ENCODE measurements at regions not wholly inside any gene's neighbourhood (a gene's known extent, or its start where the extent isn't known, plus 50 kb on each side); places are given as distances from the start of the nearest gene placed in this dataset.

GRCh38 chr2:67651565-67651964, 254.4 kb downstream of the ETAA1 start:
- H3K27ac Mint-ChIP-seq: no peak overlapping the region
- DNase-seq (ENCODE audit: low spot score in 2 of 2): no peak
- peaks cover 4 to 15% of the 10 kb centered on the region in 2 donors for H3K9me3 Mint-ChIP-seq
- peaks cover 0 to 2% of the 10 kb centered on the region in 2 donors for H3K36me3 Mint-ChIP-seq
- ATAC-seq: no peak

- DNase-seq (ENCODE audit: low spot score in 2 of 2): no peak
- Mint-ChIP-seq H3K27ac (no peak overlapping the region), H3K9me3 (peaks cover 4 to 13% of the 10 kb centered on the region in 2 donors), H3K36me3 (no peaks in the 10 kb centered on the region)
- no peak for ATAC-seq
Measured at GRCh38 chr2:67652679-67653078, 255.5 kb downstream of the ETAA1 start.

- Mint-ChIP-seq H3K9me3 (peaks cover 4 to 13% of the 10 kb centered on the region in 2 donors), H3K27ac (no peak overlapping the region), H3K36me3 (no peaks in the 10 kb centered on the region)
- ATAC-seq (no peak), DNase-seq (ENCODE audit: low spot score in 2 of 2) (no peak)
Measured at GRCh38 chr2:67656875-67657274, 259.7 kb downstream of the ETAA1 start.

- Mint-ChIP-seq H3K36me3 (no peaks in the 10 kb centered on the region), H3K9me3 (peaks cover 4 to 5% of the 10 kb centered on the region in 2 donors), H3K27ac (no peak overlapping the region)
- ATAC-seq (no peak), DNase-seq (ENCODE audit: low spot score in 2 of 2) (no peak)
Measured at GRCh38 chr2:67658820-67659219, 261.7 kb downstream of the ETAA1 start.

DNA sequence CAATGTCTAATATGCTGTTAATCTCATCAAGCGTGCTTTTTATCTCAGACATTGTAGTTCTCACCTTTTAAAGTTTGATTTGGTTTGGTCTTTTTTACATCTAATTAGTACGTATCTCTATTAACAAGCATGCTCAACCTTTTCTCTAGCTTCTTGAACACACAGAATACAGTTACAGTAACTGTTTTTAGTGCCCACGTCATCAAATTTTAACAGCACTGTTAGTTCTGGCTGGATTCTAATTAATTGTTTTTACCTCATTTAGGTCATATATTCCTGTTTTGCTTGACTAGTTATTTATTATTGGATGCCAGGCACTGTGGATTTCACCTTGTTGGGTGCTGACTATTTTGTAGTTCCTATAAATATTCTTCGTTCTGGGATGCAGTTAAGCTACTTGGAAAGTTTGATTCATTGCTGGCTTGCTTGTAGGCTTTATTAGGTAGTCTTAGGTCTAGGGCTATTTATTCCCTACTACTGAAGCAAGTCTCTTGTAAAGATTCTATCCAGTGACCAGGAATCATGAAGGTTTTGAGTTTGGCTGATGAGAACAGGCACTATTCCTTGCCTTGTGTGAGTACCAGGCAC, 263.0 kb downstream of the ETAA1 start:
- ATAC-seq (no peak), DNase-seq (ENCODE audit: low spot score in 2 of 2) (no peak)
- Mint-ChIP-seq H3K36me3 (no peaks in the 10 kb centered on the region), H3K27ac (no peak overlapping the region), H3K9me3 (peaks cover 3% of the 10 kb centered on the region in 2 donors)

- H3K9me3 Mint-ChIP-seq: no peaks in the 10 kb centered on the region
- ATAC-seq (no peak), DNase-seq (ENCODE audit: low spot score in 2 of 2) (no peak)
- H3K27ac Mint-ChIP-seq: no peak overlapping the region
- no peaks in the 10 kb centered on the region for H3K36me3 Mint-ChIP-seq
Measured at GRCh38 chr2:67660871-67661270, 263.7 kb downstream of the ETAA1 start.

- H3K27ac Mint-ChIP-seq: no peak overlapping the region
- no peaks in the 10 kb centered on the region for H3K36me3 Mint-ChIP-seq
- DNase-seq (ENCODE audit: low spot score in 2 of 2) (no peak), ATAC-seq (no peak)
- no peaks in the 10 kb centered on the region for H3K9me3 Mint-ChIP-seq
Measured at GRCh38 chr2:67662222-67662621, 265.1 kb downstream of the ETAA1 start.

- ATAC-seq: no peak
Measured at GRCh38 chr2:67663776-67664175, 266.6 kb downstream of the ETAA1 start.

DNA sequence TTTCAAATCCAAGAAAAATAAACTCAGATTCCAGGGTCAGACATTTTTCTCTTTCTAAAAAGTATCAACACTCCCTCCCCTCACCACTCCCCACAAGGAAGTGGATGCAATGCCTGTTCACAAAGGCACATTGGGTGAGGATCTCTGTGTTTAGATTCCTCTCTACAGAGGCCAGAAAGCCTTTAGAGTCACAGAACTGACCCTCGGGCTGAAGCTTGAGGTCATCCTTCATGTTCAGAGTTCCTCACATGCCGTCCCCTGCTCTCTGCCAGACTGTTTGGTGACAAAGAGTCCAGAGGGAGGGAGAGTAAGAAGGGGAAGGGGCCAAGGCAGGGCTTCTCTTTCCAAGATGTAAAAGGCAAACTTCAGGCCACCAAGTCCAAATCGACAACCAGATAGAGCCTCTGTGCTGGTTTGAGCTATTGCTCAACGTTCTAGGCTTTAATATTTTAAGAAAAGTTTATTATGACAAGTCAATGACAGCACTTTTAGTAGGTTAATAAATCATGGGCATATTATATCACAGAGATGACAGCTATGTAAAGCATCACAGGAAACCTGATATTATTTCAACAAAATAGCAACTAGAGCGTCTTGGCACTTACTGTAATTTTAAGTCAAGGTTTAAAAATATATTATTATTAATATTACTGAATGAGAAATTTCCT, 269.4 kb downstream of the ETAA1 start:
- Mint-ChIP-seq H3K36me3 (no peaks in the 10 kb centered on the region), H3K27ac (no peak overlapping the region), H3K9me3 (no peaks in the 10 kb centered on the region)
- ATAC-seq (no peak), DNase-seq (ENCODE audit: low spot score in 2 of 2) (no peak)

More at GRCh38 chr2:67663776-67664175, 266.6 kb downstream of the ETAA1 start:
- Mint-ChIP-seq H3K9me3 (no peaks in the 10 kb centered on the region), H3K36me3 (no peaks in the 10 kb centered on the region), H3K27ac (no peak overlapping the region)
- no peak for DNase-seq (ENCODE audit: low spot score in 2 of 2)

DNA sequence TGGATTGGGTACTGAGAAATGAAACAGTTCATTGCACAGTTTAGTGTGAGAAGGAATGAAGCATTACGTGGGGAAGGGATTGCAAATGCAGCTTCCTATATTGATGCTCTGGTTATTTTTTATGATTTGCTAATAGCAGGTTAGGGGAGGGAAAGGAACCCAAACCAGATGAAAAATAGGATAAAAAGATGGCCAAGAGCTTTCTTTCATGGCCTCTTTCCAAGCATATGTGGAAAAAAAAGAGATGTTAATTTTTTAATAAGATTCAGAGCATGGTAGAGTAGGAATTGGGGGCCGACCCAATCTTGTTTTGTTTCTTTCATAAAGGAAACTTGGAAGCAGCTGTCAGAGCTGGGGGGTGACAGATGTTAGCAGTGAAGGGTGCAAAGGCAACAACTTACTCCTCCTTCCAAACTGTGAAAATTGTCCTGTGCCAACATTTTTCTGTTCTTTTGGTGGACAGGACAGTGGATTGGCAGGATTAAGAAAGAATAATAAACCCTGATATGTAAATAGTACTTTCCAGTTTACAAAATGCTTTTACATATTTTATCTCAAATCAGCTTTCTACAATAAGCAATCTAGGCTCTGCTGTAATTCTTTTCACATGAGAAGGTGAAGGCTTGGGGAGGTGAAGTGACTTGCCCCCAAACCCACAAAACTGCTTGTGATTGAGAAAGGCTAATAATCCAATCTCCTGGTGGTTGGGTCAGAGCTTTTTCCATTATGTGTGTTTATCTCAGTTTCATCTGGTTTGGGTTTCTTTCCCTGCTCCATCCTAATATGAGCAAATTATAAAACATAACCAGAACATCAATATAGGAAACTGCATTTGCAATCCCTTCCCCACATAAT, 270.1 kb downstream of the ETAA1 start:
- ATAC-seq: no peak
- no peak for DNase-seq (ENCODE audit: low spot score in 2 of 2)
- H3K27ac Mint-ChIP-seq: no peak overlapping the region
- H3K9me3 Mint-ChIP-seq: no peaks in the 10 kb centered on the region
- H3K36me3 Mint-ChIP-seq: no peaks in the 10 kb centered on the region

DNA sequence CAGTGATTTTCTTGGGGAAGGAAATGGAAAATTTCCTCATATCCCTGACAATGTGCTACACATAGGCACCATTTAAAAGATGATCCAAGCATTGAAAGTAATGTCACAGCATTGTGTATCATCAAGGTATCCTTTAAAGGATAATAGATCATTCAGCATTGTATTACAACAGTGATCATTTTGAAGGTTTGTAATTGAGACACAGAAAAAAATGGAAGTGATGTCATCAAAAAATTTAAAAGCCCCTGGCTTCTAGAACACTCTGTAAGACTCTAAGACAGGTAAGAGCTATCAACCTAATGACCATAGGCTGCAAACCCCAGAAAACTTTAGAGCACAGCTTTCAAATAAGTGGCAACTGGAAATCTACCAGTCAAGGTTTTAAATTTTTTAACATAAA, 271.4 kb downstream of the ETAA1 start:
- Mint-ChIP-seq H3K36me3 (no peaks in the 10 kb centered on the region), H3K27ac (no peak overlapping the region), H3K9me3 (no peaks in the 10 kb centered on the region)
- ATAC-seq (no peak), DNase-seq (ENCODE audit: low spot score in 2 of 2) (no peak)

- ATAC-seq (no peak), DNase-seq (ENCODE audit: low spot score in 2 of 2) (no peak)
- no peak overlapping the region for H3K27ac Mint-ChIP-seq
- H3K36me3 Mint-ChIP-seq: no peaks in the 10 kb centered on the region
- no peaks in the 10 kb centered on the region for H3K9me3 Mint-ChIP-seq
Measured at GRCh38 chr2:67669168-67669567, 272.0 kb downstream of the ETAA1 start.

GRCh38 chr2:67669766-67670165, 272.6 kb downstream of the ETAA1 start:
- DNase-seq (ENCODE audit: low spot score in 2 of 2): no peak
- H3K9me3 Mint-ChIP-seq: no peaks in the 10 kb centered on the region
- H3K36me3 Mint-ChIP-seq: no peaks in the 10 kb centered on the region
- ATAC-seq: no peak
- no peak overlapping the region for H3K27ac Mint-ChIP-seq

DNA sequence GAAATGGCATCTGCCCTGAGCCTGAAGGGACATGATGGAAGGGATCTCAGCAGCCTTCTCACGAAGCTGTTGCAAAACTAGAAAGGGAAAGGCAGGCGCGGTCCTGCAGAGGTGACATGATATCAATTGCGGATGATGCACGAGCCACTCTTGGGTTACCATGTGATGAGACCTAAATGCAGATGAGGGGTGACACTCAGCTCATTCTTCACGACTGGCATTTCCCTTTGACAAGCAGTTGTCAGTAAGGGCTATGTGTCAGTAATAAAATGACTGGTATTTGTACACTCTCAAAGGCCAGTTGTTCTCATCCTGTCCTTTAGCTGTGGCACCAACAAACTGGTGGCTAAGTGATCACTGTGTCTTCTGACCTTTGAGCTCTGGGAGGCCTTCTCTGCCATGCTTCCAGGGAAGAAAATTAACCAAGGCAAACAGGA, 273.6 kb downstream of the ETAA1 start:
- DNase-seq (ENCODE audit: low spot score in 2 of 2) (no peak), ATAC-seq (no peak)
- Mint-ChIP-seq H3K27ac (no peak overlapping the region), H3K9me3 (no peaks in the 10 kb centered on the region), H3K36me3 (no peaks in the 10 kb centered on the region)

- Mint-ChIP-seq H3K36me3 (no peaks in the 10 kb centered on the region), H3K27ac (no peak overlapping the region), H3K9me3 (no peaks in the 10 kb centered on the region)
- ATAC-seq: no peak
- DNase-seq (ENCODE audit: low spot score in 2 of 2): no peak
Measured at GRCh38 chr2:67671464-67672450, 274.6 kb downstream of the ETAA1 start.

DNA sequence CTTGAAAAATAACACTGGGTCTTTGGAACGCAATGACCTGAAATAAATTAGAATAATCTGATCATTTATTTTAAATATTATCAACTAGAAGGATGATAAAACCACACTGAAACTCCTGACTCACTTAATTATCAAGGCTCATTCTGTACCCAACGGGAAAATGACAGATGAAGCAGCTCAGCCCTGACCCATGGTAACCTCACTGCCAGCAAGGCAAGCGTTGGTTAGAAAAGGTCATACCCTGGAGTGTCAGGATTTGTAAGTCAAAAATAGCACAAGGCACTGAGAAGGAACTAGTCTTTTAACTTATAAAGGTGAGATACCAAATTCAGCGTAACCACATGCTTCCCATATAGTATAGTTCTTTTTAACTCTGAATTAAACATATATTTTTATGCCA, 277.5 kb downstream of the ETAA1 start:
- Mint-ChIP-seq H3K27ac (no peak overlapping the region), H3K9me3 (peaks cover 4 to 8% of the 10 kb centered on the region in 2 donors), H3K36me3 (no peaks in the 10 kb centered on the region)
- ATAC-seq (no peak), DNase-seq (ENCODE audit: low spot score in 2 of 2) (no peak)

All from activated naive CD4-positive, alpha-beta T cell treated with anti-CD3 and anti-CD28 coated beads, Interleukin-2, amount 50 U/mL, for 72 hours (primary cell).